CD14-positive monocyte (primary cell): ENCODE measurements at regions not wholly inside any gene's neighbourhood (a gene's known extent, or its start where the extent isn't known, plus 50 kb on each side); places are given as distances from the start of the nearest gene placed in this dataset.

ENCODE experiments used
- DNase-seq, 3 donors: peaks; one replicate each; pipeline ENCODE4 v3.0.0-alpha.2; 2011 to 2022
- H2AFZ ChIP-seq: 2 replicates; pipeline ENCODE4 v1.6.0; 2012; ENCODE audit warnings: mild to moderate bottlenecking, low read depth, low read length, inconsistent platforms; ENCODE audit not compliant: insufficient read depth, poor library complexity, severe bottlenecking
- H3K27ac ChIP-seq, 2 donors: 1 replicate in 1 of 2; 2 replicates in 1 of 2; pipeline ENCODE4 v1.5.1; 2012 to 2013; ENCODE audit warnings: low read length in 2 of 2, control low read depth in 1 of 2, inconsistent platforms in 1 of 2, low read depth in 1 of 2, mild to moderate bottlenecking in 1 of 2
- H3K27me3 ChIP-seq, 2 donors: one replicate each; pipeline versions ENCODE4 v1.6.0 to v1.6.1; 2011 to 2013; ENCODE audit warnings: low read length in 2 of 2; ENCODE audit not compliant: control insufficient read depth in 2 of 2, insufficient read depth in 2 of 2
- H3K36me3 ChIP-seq, 2 donors: replicated peaks in 1 of 2; 1 replicate in 1 of 2; 2 replicates in 1 of 2; pipeline versions ENCODE4 v1.5.1 to v1.6.1; 2012 to 2013; ENCODE audit warnings: low read length in 2 of 2, control low read depth in 1 of 2, inconsistent platforms in 1 of 2, mild to moderate bottlenecking in 1 of 2; ENCODE audit not compliant: insufficient read depth in 2 of 2, control insufficient read depth in 1 of 2
- H3K4me1 ChIP-seq, 2 donors: 1 replicate in 1 of 2; 2 replicates in 1 of 2; pipeline versions ENCODE4 v1.5.1 to v1.6.1; 2012 to 2013; ENCODE audit warnings: low read length in 2 of 2, control low read depth in 1 of 2, inconsistent platforms in 1 of 2, mild to moderate bottlenecking in 1 of 2, moderate library complexity in 1 of 2; ENCODE audit not compliant: insufficient read depth in 2 of 2, control insufficient read depth in 1 of 2
- H3K4me2 ChIP-seq: replicated peaks from 2 replicates; pipeline ENCODE3; 2012; ENCODE audit warnings: low read length, moderate library complexity, mild to moderate bottlenecking; ENCODE audit not compliant: poor library complexity, severe bottlenecking; ENCODE audit errors: extremely low read depth
- H3K4me3 ChIP-seq, 3 experiments: fragments of 200-600 bp in 1 of 3; sonication (generic) in 1 of 3; replicated peaks in 1 of 3; 1 replicate in 2 of 3; 2 replicates in 1 of 3; pipeline ENCODE4 v1.5.1; 2011 to 2013; ENCODE audit warnings: low read length in 3 of 3, mild to moderate bottlenecking in 3 of 3, control low read depth in 2 of 3, low read depth in 2 of 3, inconsistent platforms in 1 of 3, moderate library complexity in 1 of 3
- H3K79me2 ChIP-seq: 2 replicates; pipeline ENCODE4 v1.6.0; 2012; ENCODE audit warnings: mild to moderate bottlenecking, control low read depth, inconsistent platforms, low read length, moderate library complexity; ENCODE audit not compliant: insufficient read depth
- H3K9ac ChIP-seq: 2 replicates; pipeline ENCODE4 v1.6.0; 2017; ENCODE audit warnings: low read length, mild to moderate bottlenecking; ENCODE audit not compliant: insufficient read depth, poor library complexity, severe bottlenecking
- H3K9me3 ChIP-seq, 2 donors: replicated peaks in 1 of 2; 1 replicate in 1 of 2; 2 replicates in 1 of 2; pipeline versions ENCODE4 v1.5.1 to v1.6.1; 2012 to 2013; ENCODE audit warnings: low read length in 2 of 2, control low read depth in 1 of 2; ENCODE audit not compliant: control insufficient read depth in 1 of 2, insufficient read depth in 1 of 2
- H4K20me1 ChIP-seq: 2 replicates; pipeline ENCODE4 v1.6.0; 2012; ENCODE audit warnings: mild to moderate bottlenecking, low read length, control low read depth, moderate library complexity; ENCODE audit not compliant: insufficient read depth
- H3K27ac Mint-ChIP-seq, 7 donors: one replicate each; pipeline ENCODE4 v1.8.0; 2020; ENCODE audit warnings: mild to moderate bottlenecking in 7 of 7, mixed read lengths in 7 of 7, moderate library complexity in 6 of 7, inconsistent platforms in 2 of 7
- H3K27me3 Mint-ChIP-seq, 3 donors: one replicate each; pipeline ENCODE4 v1.8.0; 2021 to 2022; ENCODE audit warnings: low read depth in 3 of 3, mild to moderate bottlenecking in 3 of 3, mixed read lengths in 3 of 3, moderate library complexity in 3 of 3, inconsistent platforms in 1 of 3
- H3K36me3 Mint-ChIP-seq, 2 donors: one replicate each; pipeline ENCODE4 v1.8.0; 2020; ENCODE audit warnings: mixed read lengths in 2 of 2, inconsistent platforms in 1 of 2, mild to moderate bottlenecking in 1 of 2
- H3K4me1 Mint-ChIP-seq: one replicate; pipeline ENCODE4 v1.8.0; 2020; ENCODE audit warnings: mild to moderate bottlenecking, mixed read lengths
- H3K4me3 Mint-ChIP-seq, 2 donors: one replicate each; pipeline ENCODE4 v1.8.0; 2020; ENCODE audit warnings: mild to moderate bottlenecking in 2 of 2, mixed read lengths in 2 of 2, moderate library complexity in 1 of 2
- H3K9me3 Mint-ChIP-seq, 7 donors: one replicate each; pipeline ENCODE4 v1.8.0; 2020 to 2022; ENCODE audit warnings: mixed read lengths in 7 of 7, mild to moderate bottlenecking in 6 of 7, moderate library complexity in 6 of 7, inconsistent platforms in 2 of 7
- CTCF ChIP-seq: fragments of 200-600 bp; IDR thresholded peaks from one replicate; pipeline ENCODE4 v1.8.0; 2022; ENCODE audit warnings: antibody characterized with exemption, mild to moderate bottlenecking
- WGBS: methylation state at CpG from one replicate; pipeline ENCODE4 v1.1.5; 2013; ENCODE audit warnings: missing lambda C conversion rate; ENCODE audit not compliant: insufficient coverage; 5-methylcytosine and 5-hydroxymethylcytosine counted together
- intact Hi-C, 2 donors: fragments of 100-400 bp; cut with micrococcal nuclease; formaldehyde crosslinking; loops; one replicate each; pipeline versions ENCODE4 v1.15.0 to v1.15.1; 2023

GRCh38 chr2:105645938-105646773 is 98.6 kb upstream of the NCK2 start:
- H3K4me1 Mint-ChIP-seq, result no peaks in the 10 kb centered on the region
- peaks cover 0 to 3% of the 10 kb centered on the region in 2 donors for H3K9me3 ChIP-seq
- no peaks in the 10 kb centered on the region for H3K36me3 ChIP-seq
- H3K4me3 ChIP-seq, result no peak overlapping the region
- no peak for DNase-seq
- no peaks in the 10 kb centered on the region for H3K4me1 ChIP-seq
- no peaks in the 10 kb centered on the region for H3K79me2 ChIP-seq
- H3K9ac ChIP-seq, result no peak overlapping the region
- WGBS, result 80% methylated on average over 2 of the region's 8 CpGs
- no peak for TF ChIP-seq CTCF
- peaks cover 0 to 3% (median 0%) of the 10 kb centered on the region in 7 donors for H3K9me3 Mint-ChIP-seq
- H4K20me1 ChIP-seq, result no peaks in the 10 kb centered on the region
- H3K4me2 ChIP-seq, result no peak overlapping the region
- peaks cover 3 to 8% (median 7%) of the 10 kb centered on the region in 3 donors for H3K27me3 Mint-ChIP-seq
- intact Hi-C loops, result no loop called here
- no peak overlapping the region for H3K4me3 Mint-ChIP-seq
- no peak overlapping the region for H2AFZ ChIP-seq
- no peak overlapping the region for H3K27ac ChIP-seq
- no peak overlapping the region for H3K27ac Mint-ChIP-seq
- H3K36me3 Mint-ChIP-seq, result no peaks in the 10 kb centered on the region
- no peaks in the 10 kb centered on the region for H3K27me3 ChIP-seq

DNA sequence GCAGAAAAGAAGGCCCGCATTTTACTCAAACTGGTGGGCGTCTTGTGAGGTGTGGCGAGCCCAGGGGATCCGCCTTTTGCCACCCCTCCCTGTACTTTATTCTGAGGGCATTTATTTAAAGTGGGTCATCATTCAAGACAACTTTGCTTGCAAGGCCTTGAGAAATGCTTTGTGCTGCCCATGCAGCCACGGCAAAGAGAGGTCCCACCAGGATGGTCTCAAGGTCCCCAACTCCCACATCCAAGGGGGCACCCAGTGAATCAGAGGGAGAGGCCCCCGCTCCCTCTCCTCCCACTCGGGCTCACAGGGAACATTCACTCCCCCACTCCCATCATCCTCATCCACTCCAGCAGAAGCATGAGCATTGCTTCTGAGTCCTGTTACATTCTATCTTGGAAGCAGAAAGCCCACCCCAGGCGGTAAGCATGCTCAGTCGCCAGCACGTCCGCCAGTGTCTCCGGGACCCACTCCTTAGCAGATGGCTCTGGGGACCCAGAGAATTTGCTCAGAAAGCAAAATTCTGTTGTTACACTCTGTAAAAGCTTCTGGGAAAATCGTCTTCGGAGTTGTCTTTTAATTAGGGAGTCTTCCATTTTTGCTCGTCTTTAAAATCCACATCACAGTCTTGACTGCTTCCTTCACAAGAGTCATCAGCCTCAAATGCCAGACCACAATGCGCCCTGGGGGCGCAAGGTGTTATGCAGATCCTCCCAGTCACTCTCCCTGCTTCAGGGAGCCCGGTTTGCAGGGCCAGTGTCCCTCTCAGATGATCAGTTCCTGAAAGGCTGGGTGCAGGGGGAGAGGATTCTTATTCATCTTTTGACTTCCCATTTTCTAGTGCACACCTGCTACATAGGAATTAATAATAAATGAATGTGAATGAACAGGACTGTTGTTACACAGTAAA is 99.4 kb upstream of the NCK2 start:
- 87% methylated on average over 8 of the region's 18 CpGs for WGBS
- H3K27me3 Mint-ChIP-seq, result peaks cover 3 to 8% (median 7%) of the 10 kb centered on the region in 3 donors
- intact Hi-C loops, result no loop called here

More for the DNA sequence above, 99.4 kb upstream of the NCK2 start:
- Histone ChIP-seq H2AFZ (no peak overlapping the region), H3K27me3 (no peaks in the 10 kb centered on the region), H3K4me2 (no peak overlapping the region), H3K4me1 (no peaks in the 10 kb centered on the region), H3K9me3 (peaks cover 0 to 3% of the 10 kb centered on the region in 2 donors), H3K4me3 (no peak overlapping the region), H3K9ac (no peak overlapping the region), H3K36me3 (no peaks in the 10 kb centered on the region), H3K79me2 (no peaks in the 10 kb centered on the region), H4K20me1 (no peaks in the 10 kb centered on the region), H3K27ac (no peak overlapping the region)
- no peaks in the 10 kb centered on the region for H3K4me1 Mint-ChIP-seq
- no peak overlapping the region for H3K27ac Mint-ChIP-seq
- no peaks in the 10 kb centered on the region for H3K36me3 Mint-ChIP-seq
- peaks cover 0 to 3% (median 0%) of the 10 kb centered on the region in 7 donors for H3K9me3 Mint-ChIP-seq
- H3K4me3 Mint-ChIP-seq, result no peak overlapping the region
- no peak for DNase-seq
- no peak for TF ChIP-seq CTCF
